Heart right ventricle (tissue), 16 donors: ENCODE measurements at regions not wholly inside any gene's neighbourhood (a gene's known extent, or its start where the extent isn't known, plus 50 kb on each side); places are given as distances from the start of the nearest gene placed in this dataset.
A peak's percentile ranks its signal among the peaks of the same experiment; 100 is the strongest.

Source experiments
- ATAC-seq, 8 donors: fragments of 200-7000 bp; cut with Tn5 transposase; one replicate each; pipeline ENCODE4 v1.9.1; 2020; ENCODE audit warnings: mild to moderate bottlenecking in 8 of 8, moderate library complexity in 8 of 8, moderate number of reproducible peaks in 1 of 8
- DNase-seq, 2 donors: peaks; one replicate each; pipeline ENCODE4 v3.0.0-alpha.2; 2020
- H3K27ac ChIP-seq, 10 donors: fragments of 200-600 bp; sonication (generic) in 2 of 10; one replicate each; pipeline versions ENCODE4 v1.5.0 to v1.8.0; 2020 to 2022; ENCODE audit warnings: mild to moderate bottlenecking in 3 of 10
- H3K27me3 ChIP-seq, 7 donors: fragments of 200-600 bp; one replicate each; pipeline ENCODE4 v1.8.0; 2021 to 2022; ENCODE audit warnings: mild to moderate bottlenecking in 2 of 7
- H3K36me3 ChIP-seq, 9 donors: fragments of 200-600 bp; sonication (generic) in 1 of 9; one replicate each; pipeline versions ENCODE4 v1.5.0 to v1.8.0; 2020 to 2022; ENCODE audit warnings: mild to moderate bottlenecking in 2 of 9
- H3K4me1 ChIP-seq, 9 donors: fragments of 200-600 bp; sonication (generic) in 1 of 9; one replicate each; pipeline versions ENCODE4 v1.5.0 to v1.8.0; 2020 to 2022; ENCODE audit warnings: mild to moderate bottlenecking in 4 of 9
- H3K4me3 ChIP-seq, 10 donors: fragments of 200-600 bp; sonication (generic) in 2 of 10; one replicate each; pipeline versions ENCODE4 v1.5.0 to v1.8.0; 2020 to 2022; ENCODE audit warnings: mild to moderate bottlenecking in 7 of 10, moderate library complexity in 2 of 10
- H3K9me3 ChIP-seq, 11 donors: fragments of 200-600 bp in 10 of 11; sonication (generic) in 2 of 11; one replicate each; pipeline versions ENCODE4 v1.5.0 to v1.8.0; 2013 to 2022; ENCODE audit warnings: mild to moderate bottlenecking in 2 of 11, control low read depth in 1 of 11, moderate library complexity in 1 of 11
- CTCF ChIP-seq, 9 donors: fragments of 200-600 bp; sonication (generic) in 2 of 9; IDR thresholded peaks; one replicate each; pipeline versions ENCODE4 v1.5.0 to v1.8.0; 2021 to 2022; ENCODE audit warnings: antibody characterized with exemption in 9 of 9, mild to moderate bottlenecking in 5 of 9, moderate library complexity in 1 of 9
- WGBS, 2 donors: extraction: QIAGEN DNeasy Blood & Tissue Kit; methylation state at CpG; one replicate each; pipeline ENCODE4 v1.1.7; 2013; ENCODE audit warnings: inconsistent platforms in 1 of 2; 5-methylcytosine and 5-hydroxymethylcytosine counted together
- intact Hi-C, 10 donors: fragments of 100-400 bp; cut with DNase I; formaldehyde crosslinking; loops; one replicate each; pipeline versions ENCODE4 v1.11.1 to v1.14.2; 2022
- donor health status: Arrhythmogenic right ventricular cardiomyopathy.
- donor health status: ischemic (EF 13 %, LVEDD 7.1; RV severe dilation, severe dysfunction).
- donor health status: healthy with polysubstance abuse.
- donor health status: DM: no; HTN: yes; CAD: no.
- donor health status: DM: no; HTN: no; CAD: no.
- donor health status: ischemic (EF 25% LVEDD 6.9; RV normal size, moderate dysfunction).
- donor health status: ischemic (EF 25% LVEDD 5.7; RV mildly dilated, moderate dysfunction).
- donor health status: healthy.
- donor health status: DM: yes; HTN: yes; CAD: no.
- donor health status: Ischemic cardiomyopathy.
- donor health status: ischemic (EF 35%, LVEDD 5.7; RV mildly dilated, moderate dysfunction).
- donor health status: nonischemic (EF 11% LVEDD 7.7; RV severe dilation, severe dysfunction).
- donor health status: DM: yes; HTN: yes; CAD: no.
- donor health status: PGD.
- donor health status: ischemic (EF 29% LVEDD 5.4; RV normal size, mild dysfunction).
- donor health status: nonischemic (EF 23%, LVEDD 6.1; RV moderate dilation, normal function).

GRCh38 chr10:58016614-58017013 is 251.1 kb downstream of the IPMK start:
- Histone ChIP-seq H3K27ac (no peak overlapping the region), H3K9me3 (peaks cover 0 to 4% (median 0%) of the 10 kb centered on the region in 11 donors), H3K4me1 (no peaks in the 10 kb centered on the region), H3K27me3 (no peaks in the 10 kb centered on the region), H3K36me3 (no peaks in the 10 kb centered on the region), H3K4me3 (no peak overlapping the region)
- 98 to 100% methylated on average over 1 of the region's 1 CpG for WGBS, 2 donors
- intact Hi-C loops: no loop called here
- no peak for ATAC-seq
- no peak for DNase-seq
- TF ChIP-seq CTCF (IDR thresholded peaks at IDR 0.05): no peak

- Histone ChIP-seq H3K36me3 (no peaks in the 10 kb centered on the region), H3K27ac (no peak overlapping the region), H3K4me3 (no peak overlapping the region), H3K27me3 (no peaks in the 10 kb centered on the region), H3K4me1 (no peaks in the 10 kb centered on the region), H3K9me3 (no peaks in the 10 kb centered on the region)
- no peak for ATAC-seq
- DNase-seq: no peak
- intact Hi-C loops: no loop called here
- TF ChIP-seq CTCF (IDR thresholded peaks at IDR 0.05): no peak
- 70 to 81% methylated on average over 1 of the region's 1 CpG for WGBS, 2 donors
Measured at GRCh38 chr10:58014436-58014835, 253.3 kb downstream of the IPMK start.

GRCh38 chr10:58013406-58013805 is 254.3 kb downstream of the IPMK start:
- Histone ChIP-seq H3K36me3 (no peaks in the 10 kb centered on the region), H3K4me1 (no peaks in the 10 kb centered on the region), H3K27me3 (no peaks in the 10 kb centered on the region), H3K27ac (no peak overlapping the region), H3K9me3 (no peaks in the 10 kb centered on the region), H3K4me3 (no peak overlapping the region)
- DNase-seq (no peak), ATAC-seq (peak in 6 of 8 donors; percentile 40 to 82 (median 76))
- WGBS, 2 donors: 35 to 48% methylated on average over 4 of the region's 4 CpGs
- intact Hi-C loops: no loop called here
- TF ChIP-seq CTCF (IDR thresholded peaks at IDR 0.05): no peak

- WGBS, 2 donors: 71 to 78% methylated on average over 5 of the region's 5 CpGs
- ATAC-seq (no peak), DNase-seq (no peak)
- no peak overlapping the region for H3K4me3 ChIP-seq
- TF ChIP-seq CTCF (IDR thresholded peaks at IDR 0.05): no peak
- H3K27ac ChIP-seq: no peak overlapping the region
- no peaks in the 10 kb centered on the region for H3K27me3 ChIP-seq
- intact Hi-C loops: no loop called here
- H3K4me1 ChIP-seq: no peaks in the 10 kb centered on the region
- H3K9me3 ChIP-seq: no peaks in the 10 kb centered on the region
- no peaks in the 10 kb centered on the region for H3K36me3 ChIP-seq
Measured at GRCh38 chr10:58010073-58010702, 257.5 kb downstream of the IPMK start.
